Parathyroid adenoma (tissue), 2 donors: ENCODE measurements at regions not wholly inside any gene's neighbourhood (a gene's known extent, or its start where the extent isn't known, plus 50 kb on each side); places are given as distances from the start of the nearest gene placed in this dataset.

Source experiments
- H2AFZ ChIP-seq: fragments of 300-600 bp; sonication (generic); one replicate; pipeline ENCODE4 v1.7.0; 2017; ENCODE audit warnings: antibody characterized with exemption, mild to moderate bottlenecking
- H3K27ac ChIP-seq: fragments of 300-600 bp; sonication (generic); one replicate; pipeline ENCODE4 v1.7.0; 2017
- H3K27me3 ChIP-seq: fragments of 300-600 bp; sonication (generic); one replicate; pipeline ENCODE4 v1.7.0; 2017; ENCODE audit warnings: low read length; ENCODE audit not compliant: control insufficient read depth, insufficient read depth
- H3K36me3 ChIP-seq: fragments of 300-600 bp; sonication (generic); one replicate; pipeline ENCODE4 v1.7.0; 2017; ENCODE audit warnings: low read length; ENCODE audit not compliant: control insufficient read depth, insufficient read depth
- H3K4me1 ChIP-seq: fragments of 300-600 bp; sonication (generic); one replicate; pipeline ENCODE4 v1.7.0; 2017; ENCODE audit warnings: control low read depth
- H3K4me2 ChIP-seq: fragments of 300-600 bp; sonication (generic); one replicate; pipeline ENCODE4 v1.7.0; 2017; ENCODE audit warnings: low read length
- H3K4me3 ChIP-seq: fragments of 300-600 bp; sonication (generic); one replicate; pipeline ENCODE4 v1.7.0; 2017; ENCODE audit warnings: low read depth, low read length
- H3K79me2 ChIP-seq: fragments of 300-600 bp; sonication (generic); one replicate; pipeline ENCODE4 v1.7.0; 2017; ENCODE audit warnings: control low read depth
- H3K9ac ChIP-seq: fragments of 300-600 bp; sonication (generic); one replicate; pipeline ENCODE4 v1.7.0; 2017; ENCODE audit warnings: mild to moderate bottlenecking
- H3K9me3 ChIP-seq: fragments of 300-600 bp; sonication (generic); one replicate; pipeline ENCODE4 v1.7.0; 2017; ENCODE audit warnings: low read length; ENCODE audit not compliant: control insufficient read depth
- TF ChIP-seq, protein P1 (sequence below): fragments of 300-600 bp; sonication (generic); IDR thresholded peaks from one replicate; pipeline ENCODE4 v1.7.0; 2017; ENCODE audit warnings: antibody characterized with exemption, mild to moderate bottlenecking
- donor health status: primary hyperparathyroidism.

DNA sequence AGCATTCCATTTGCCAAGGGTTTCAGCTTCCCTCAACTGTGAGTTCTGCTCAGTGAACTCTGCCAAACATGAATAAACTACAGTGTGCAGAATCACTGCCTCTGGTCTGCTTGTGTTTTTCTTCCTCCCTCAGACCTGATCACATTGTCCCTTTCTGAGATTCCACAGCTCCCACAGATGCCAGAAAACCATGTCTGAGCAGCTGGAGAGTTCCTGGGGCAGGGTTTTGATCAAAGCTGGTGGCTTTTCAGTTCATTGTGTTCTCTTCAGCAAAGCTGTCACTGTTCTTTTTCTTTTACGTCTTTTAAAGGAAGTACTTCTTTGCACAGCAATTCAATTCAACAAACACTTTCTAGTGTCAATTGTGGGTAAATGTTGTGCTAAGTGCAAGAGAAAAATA is 555.8 kb downstream of the RBFOX1 start:
- Histone ChIP-seq H3K79me2 (no peaks in the 10 kb centered on the region), H3K36me3 (no peaks in the 10 kb centered on the region), H3K9ac (no peak overlapping the region), H3K9me3 (no peaks in the 10 kb centered on the region), H3K4me2 (no peak overlapping the region), H3K27me3 (no peaks in the 10 kb centered on the region), H3K4me3 (no peak overlapping the region), H3K4me1 (no peaks in the 10 kb centered on the region), H2AFZ (no peak overlapping the region), H3K27ac (no peak overlapping the region)
- TF ChIP-seq, protein P1, sequence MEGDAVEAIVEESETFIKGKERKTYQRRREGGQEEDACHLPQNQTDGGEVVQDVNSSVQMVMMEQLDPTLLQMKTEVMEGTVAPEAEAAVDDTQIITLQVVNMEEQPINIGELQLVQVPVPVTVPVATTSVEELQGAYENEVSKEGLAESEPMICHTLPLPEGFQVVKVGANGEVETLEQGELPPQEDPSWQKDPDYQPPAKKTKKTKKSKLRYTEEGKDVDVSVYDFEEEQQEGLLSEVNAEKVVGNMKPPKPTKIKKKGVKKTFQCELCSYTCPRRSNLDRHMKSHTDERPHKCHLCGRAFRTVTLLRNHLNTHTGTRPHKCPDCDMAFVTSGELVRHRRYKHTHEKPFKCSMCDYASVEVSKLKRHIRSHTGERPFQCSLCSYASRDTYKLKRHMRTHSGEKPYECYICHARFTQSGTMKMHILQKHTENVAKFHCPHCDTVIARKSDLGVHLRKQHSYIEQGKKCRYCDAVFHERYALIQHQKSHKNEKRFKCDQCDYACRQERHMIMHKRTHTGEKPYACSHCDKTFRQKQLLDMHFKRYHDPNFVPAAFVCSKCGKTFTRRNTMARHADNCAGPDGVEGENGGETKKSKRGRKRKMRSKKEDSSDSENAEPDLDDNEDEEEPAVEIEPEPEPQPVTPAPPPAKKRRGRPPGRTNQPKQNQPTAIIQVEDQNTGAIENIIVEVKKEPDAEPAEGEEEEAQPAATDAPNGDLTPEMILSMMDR = no peak

DNA sequence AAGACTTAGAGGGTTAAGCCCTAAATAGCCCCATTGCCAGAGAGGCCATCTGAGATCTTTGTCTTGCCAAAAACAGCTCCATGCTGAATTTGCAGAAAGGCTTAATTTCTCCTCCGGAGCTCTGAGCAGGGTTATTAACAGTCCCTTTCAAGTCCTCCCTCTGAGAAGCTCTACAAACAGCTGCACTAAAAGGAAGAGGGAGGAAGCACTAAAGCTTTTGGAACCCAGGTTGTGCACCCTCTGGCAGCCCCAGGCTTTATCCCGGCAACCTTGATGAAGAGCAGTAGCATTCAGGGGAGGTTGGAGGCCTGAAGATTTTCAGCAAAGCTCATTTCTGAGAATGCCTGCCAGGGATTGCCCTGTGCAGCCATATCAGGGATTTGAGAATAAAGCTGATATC is 554.7 kb downstream of the RBFOX1 start:
- Histone ChIP-seq H3K4me2 (no peak overlapping the region), H3K36me3 (no peaks in the 10 kb centered on the region), H3K4me3 (no peak overlapping the region), H3K9ac (no peak overlapping the region), H3K79me2 (no peaks in the 10 kb centered on the region), H3K9me3 (no peaks in the 10 kb centered on the region), H3K4me1 (no peaks in the 10 kb centered on the region), H3K27me3 (no peaks in the 10 kb centered on the region), H3K27ac (no peak overlapping the region), H2AFZ (no peak overlapping the region)
- TF ChIP-seq, protein P1 = no peak

DNA sequence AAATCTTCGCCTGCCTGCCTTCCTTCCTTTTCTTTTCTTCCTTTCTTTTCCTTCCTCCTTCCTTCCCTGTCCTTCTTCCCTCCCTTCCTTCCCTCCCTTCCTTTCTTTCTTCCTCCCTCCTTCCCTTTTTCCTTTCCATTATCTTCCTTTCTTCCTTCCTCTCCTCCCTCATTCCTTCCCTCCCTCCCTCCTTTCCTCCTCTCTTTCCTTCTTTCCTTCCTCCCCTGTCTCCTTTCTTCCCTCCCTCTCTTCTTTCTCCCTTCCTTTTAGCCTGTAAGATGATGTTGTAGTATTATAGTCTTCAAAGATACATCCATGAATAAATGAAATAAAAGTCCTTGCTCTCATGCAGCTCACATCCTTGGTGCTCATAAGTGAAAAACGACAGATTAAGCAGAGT is 539.3 kb downstream of the RBFOX1 start:
- no peaks in the 10 kb centered on the region for H3K27me3 ChIP-seq
- no peak overlapping the region for H3K27ac ChIP-seq
- H3K9me3 ChIP-seq = no peaks in the 10 kb centered on the region
- TF ChIP-seq, protein P1 = no peak
- H3K4me1 ChIP-seq = no peaks in the 10 kb centered on the region
- no peak overlapping the region for H3K4me2 ChIP-seq
- no peak overlapping the region for H3K4me3 ChIP-seq
- no peak overlapping the region for H3K9ac ChIP-seq
- H3K36me3 ChIP-seq = no peaks in the 10 kb centered on the region
- H3K79me2 ChIP-seq = no peaks in the 10 kb centered on the region
- no peak overlapping the region for H2AFZ ChIP-seq

DNA sequence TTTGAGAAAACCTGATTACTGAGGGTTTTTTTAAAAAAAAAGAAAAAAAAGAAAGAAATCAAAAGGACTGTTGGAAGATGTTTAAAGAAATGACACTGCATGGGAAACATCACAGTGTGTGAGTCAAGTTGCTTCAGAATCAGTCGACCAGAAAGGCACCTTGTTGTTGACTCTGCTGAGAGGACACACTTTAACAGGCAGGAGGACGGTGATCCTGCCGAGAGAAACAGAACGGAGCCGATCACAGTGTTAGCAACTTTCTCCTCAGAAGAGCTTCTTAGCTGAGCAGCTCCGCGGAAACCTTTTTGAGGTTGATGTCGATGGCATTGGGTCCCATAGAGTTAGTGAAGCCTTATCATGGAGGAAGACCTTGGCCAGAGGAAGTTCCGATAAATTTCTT is 538.7 kb downstream of the RBFOX1 start:
- Histone ChIP-seq H3K79me2 (no peaks in the 10 kb centered on the region), H3K4me1 (no peaks in the 10 kb centered on the region), H3K9ac (no peak overlapping the region), H3K27ac (no peak overlapping the region), H3K4me2 (no peak overlapping the region), H2AFZ (no peak overlapping the region), H3K36me3 (no peaks in the 10 kb centered on the region), H3K27me3 (no peaks in the 10 kb centered on the region), H3K4me3 (no peak overlapping the region), H3K9me3 (no peaks in the 10 kb centered on the region)
- TF ChIP-seq, protein P1 = no peak

DNA sequence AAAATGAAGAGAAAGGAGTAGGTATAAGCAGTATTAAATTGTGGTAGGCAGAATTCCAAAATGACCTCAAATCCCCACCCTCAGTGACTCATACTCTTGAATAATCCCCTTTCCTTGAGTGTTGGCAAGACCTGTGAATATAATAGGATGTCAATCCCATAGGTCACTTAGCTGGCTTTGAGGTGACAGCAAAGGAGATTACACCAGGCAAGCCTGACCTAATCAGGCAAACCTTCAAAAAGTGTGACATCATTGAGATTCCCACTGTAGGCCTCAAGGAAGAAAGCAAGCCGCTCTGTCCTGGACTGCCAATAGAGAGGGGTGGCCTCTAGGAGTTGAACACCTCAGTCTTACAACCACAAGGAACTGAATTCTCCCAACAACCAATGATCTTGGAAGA is 535.2 kb downstream of the RBFOX1 start:
- Histone ChIP-seq H2AFZ (no peak overlapping the region), H3K4me2 (no peak overlapping the region), H3K27me3 (no peaks in the 10 kb centered on the region), H3K9me3 (no peaks in the 10 kb centered on the region), H3K4me1 (no peaks in the 10 kb centered on the region), H3K79me2 (no peaks in the 10 kb centered on the region), H3K9ac (no peak overlapping the region), H3K27ac (no peak overlapping the region), H3K4me3 (no peak overlapping the region), H3K36me3 (no peaks in the 10 kb centered on the region)
- TF ChIP-seq, protein P1 = no peak
